Hepatocyte (in vitro differentiated cells): ENCODE measurements at regions not wholly inside any gene's neighbourhood (a gene's known extent, or its start where the extent isn't known, plus 50 kb on each side); places are given as distances from the start of the nearest gene placed in this dataset.

Source experiments
- EZH2 ChIP-seq: fragments of 200-600 bp; sonication (generic); IDR thresholded peaks from 2 replicates; pipeline ENCODE4 v1.6.1; 2016; ENCODE audit warnings: antibody characterized with exemption, mild to moderate bottlenecking, borderline replicate concordance
- EZH2phosphoT487 ChIP-seq: fragments of 200-600 bp; sonication (generic); IDR thresholded peaks from one replicate; pipeline ENCODE4 v1.6.1; 2018; ENCODE audit warnings: antibody characterized with exemption, mild to moderate bottlenecking, low read depth, moderate library complexity; ENCODE audit not compliant: unreplicated experiment, severe bottlenecking
- TF ChIP-seq, protein P1 (sequence below): fragments of 200-600 bp; sonication (generic); IDR thresholded peaks from 2 replicates; pipeline ENCODE4 v1.5.1; 2016; ENCODE audit warnings: antibody characterized with exemption, mild to moderate bottlenecking; ENCODE audit not compliant: poor library complexity

GRCh38 chr2:238571661-238572372, 145.1 kb downstream of the ASB1 start:
- TF ChIP-seq, protein P1, sequence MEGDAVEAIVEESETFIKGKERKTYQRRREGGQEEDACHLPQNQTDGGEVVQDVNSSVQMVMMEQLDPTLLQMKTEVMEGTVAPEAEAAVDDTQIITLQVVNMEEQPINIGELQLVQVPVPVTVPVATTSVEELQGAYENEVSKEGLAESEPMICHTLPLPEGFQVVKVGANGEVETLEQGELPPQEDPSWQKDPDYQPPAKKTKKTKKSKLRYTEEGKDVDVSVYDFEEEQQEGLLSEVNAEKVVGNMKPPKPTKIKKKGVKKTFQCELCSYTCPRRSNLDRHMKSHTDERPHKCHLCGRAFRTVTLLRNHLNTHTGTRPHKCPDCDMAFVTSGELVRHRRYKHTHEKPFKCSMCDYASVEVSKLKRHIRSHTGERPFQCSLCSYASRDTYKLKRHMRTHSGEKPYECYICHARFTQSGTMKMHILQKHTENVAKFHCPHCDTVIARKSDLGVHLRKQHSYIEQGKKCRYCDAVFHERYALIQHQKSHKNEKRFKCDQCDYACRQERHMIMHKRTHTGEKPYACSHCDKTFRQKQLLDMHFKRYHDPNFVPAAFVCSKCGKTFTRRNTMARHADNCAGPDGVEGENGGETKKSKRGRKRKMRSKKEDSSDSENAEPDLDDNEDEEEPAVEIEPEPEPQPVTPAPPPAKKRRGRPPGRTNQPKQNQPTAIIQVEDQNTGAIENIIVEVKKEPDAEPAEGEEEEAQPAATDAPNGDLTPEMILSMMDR: no peak
- TF ChIP-seq EZH2phosphoT487: no peak
- TF ChIP-seq EZH2: no peak
